Neural progenitor cell (in vitro differentiated cells): ENCODE measurements at regions not wholly inside any gene's neighbourhood (a gene's known extent, or its start where the extent isn't known, plus 50 kb on each side); places are given as distances from the start of the nearest gene placed in this dataset.

ENCODE experiments used
- DNase-seq: peaks from one replicate; pipeline ENCODE4 v3.0.0-alpha.2; 2016; ENCODE audit warnings: low spot score
- H2AFZ ChIP-seq: fragments of 200-600 bp; sonication (generic); replicated peaks from 2 replicates; pipeline ENCODE4 v1.6.1; 2016; ENCODE audit warnings: antibody characterized with exemption
- H3F3A ChIP-seq: fragments of 200-600 bp; sonication (generic); 2 replicates; pipeline ENCODE4 v1.6.1; 2016; ENCODE audit warnings: antibody characterized with exemption, low read depth
- H3K27ac ChIP-seq: fragments of 200-600 bp; sonication (generic); 2 replicates; pipeline ENCODE4 v1.5.1; 2016; ENCODE audit warnings: mild to moderate bottlenecking
- H3K27me3 ChIP-seq: fragments of 200-600 bp; sonication (generic); 2 replicates; pipeline ENCODE4 v1.6.1; 2016; ENCODE audit warnings: mild to moderate bottlenecking, moderate library complexity
- H3K36me3 ChIP-seq: fragments of 200-600 bp; sonication (generic); 2 replicates; pipeline ENCODE4 v1.5.1; 2016
- H3K4me1 ChIP-seq: fragments of 200-600 bp; sonication (generic); 2 replicates; pipeline ENCODE4 v1.6.1; 2016; ENCODE audit warnings: mixed run types
- H3K4me2 ChIP-seq: fragments of 200-600 bp; sonication (generic); 2 replicates; pipeline ENCODE4 v1.6.1; 2016
- H3K4me3 ChIP-seq: fragments of 200-600 bp; sonication (generic); 2 replicates; pipeline ENCODE4 v1.5.1; 2016
- H3K79me2 ChIP-seq: fragments of 200-600 bp; sonication (generic); 2 replicates; pipeline ENCODE4 v1.6.1; 2016; ENCODE audit warnings: low read depth
- H3K9ac ChIP-seq: fragments of 200-600 bp; sonication (generic); 2 replicates; pipeline ENCODE4 v1.6.1; 2016
- H3K9me3 ChIP-seq: fragments of 200-600 bp; sonication (generic); 2 replicates; pipeline ENCODE4 v1.5.1; 2016; ENCODE audit warnings: low read depth
- H4K20me1 ChIP-seq: fragments of 200-600 bp; sonication (generic); 2 replicates; pipeline ENCODE4 v1.6.1; 2016; ENCODE audit warnings: low read depth
- H3K27ac Mint-ChIP-seq: 3 replicates; pipeline ENCODE4 v1.8.0; 2021; ENCODE audit warnings: mixed read lengths
- H3K27me3 Mint-ChIP-seq: 2 replicates; pipeline ENCODE4 v1.8.0; 2022; ENCODE audit warnings: low read depth, mild to moderate bottlenecking, inconsistent platforms, moderate library complexity, mixed read lengths; ENCODE audit not compliant: insufficient read depth
- H3K36me3 Mint-ChIP-seq: 3 replicates; pipeline ENCODE4 v1.8.0; 2021; ENCODE audit warnings: mixed read lengths
- H3K4me1 Mint-ChIP-seq: 3 replicates; pipeline ENCODE4 v1.8.0; 2021; ENCODE audit warnings: mixed read lengths
- H3K4me3 Mint-ChIP-seq: 3 replicates; pipeline ENCODE4 v1.8.0; 2021; ENCODE audit warnings: mild to moderate bottlenecking, moderate library complexity, mixed read lengths
- H3K9me3 Mint-ChIP-seq: 3 replicates; pipeline ENCODE4 v1.8.0; 2020; ENCODE audit warnings: mixed read lengths
- CTCF ChIP-seq: fragments of 200-600 bp; sonication (generic); IDR thresholded peaks from 2 replicates; pipeline ENCODE4 v1.5.1; 2017; ENCODE audit warnings: antibody characterized with exemption, mild to moderate bottlenecking
- EZH2 ChIP-seq: fragments of 200-600 bp; sonication (generic); IDR thresholded peaks from 2 replicates; pipeline ENCODE4 v1.6.1; 2017; ENCODE audit warnings: antibody characterized with exemption, mild to moderate bottlenecking, moderate library complexity
- EZH2phosphoT487 ChIP-seq: fragments of 200-600 bp; sonication (generic); IDR thresholded peaks from 2 replicates; pipeline ENCODE4 v1.6.1; 2017; ENCODE audit warnings: antibody characterized with exemption

GRCh38 chr3:116870379-116870778 is 160.8 kb downstream of the TUSC7 start:
- no peaks in the 10 kb centered on the region for H3K4me1 ChIP-seq
- H3F3A ChIP-seq, result no peaks in the 10 kb centered on the region
- Mint-ChIP-seq H3K9me3 (no peaks in the 10 kb centered on the region), H3K36me3 (no peaks in the 10 kb centered on the region), H3K27ac (peak overlapping the region; percentile 27), H3K27me3 (no peaks in the 10 kb centered on the region), H3K4me3 (no peak overlapping the region), H3K4me1 (peaks cover 6% of the 10 kb centered on the region)
- H3K4me3 ChIP-seq, result no peak overlapping the region
- no peak overlapping the region for H3K4me2 ChIP-seq
- TF ChIP-seq EZH2, result no peak
- no peak for TF ChIP-seq EZH2phosphoT487
- TF ChIP-seq CTCF, result no peak
- H2AFZ ChIP-seq, result no peak overlapping the region
- no peak overlapping the region for H3K27ac ChIP-seq
- DNase-seq, result no peak
- no peaks in the 10 kb centered on the region for H3K36me3 ChIP-seq
- H3K79me2 ChIP-seq, result no peaks in the 10 kb centered on the region
- no peaks in the 10 kb centered on the region for H4K20me1 ChIP-seq
- H3K27me3 ChIP-seq, result no peaks in the 10 kb centered on the region
- no peak overlapping the region for H3K9ac ChIP-seq
- no peaks in the 10 kb centered on the region for H3K9me3 ChIP-seq

GRCh38 chr3:116871905-116872304 is 162.3 kb downstream of the TUSC7 start:
- no peaks in the 10 kb centered on the region for H3K36me3 ChIP-seq
- H3F3A ChIP-seq, result no peaks in the 10 kb centered on the region
- H3K27me3 ChIP-seq, result no peaks in the 10 kb centered on the region
- Mint-ChIP-seq H3K4me1 (peaks cover 6% of the 10 kb centered on the region), H3K27ac (no peak overlapping the region), H3K27me3 (no peaks in the 10 kb centered on the region), H3K36me3 (no peaks in the 10 kb centered on the region), H3K9me3 (no peaks in the 10 kb centered on the region), H3K4me3 (no peak overlapping the region)
- H3K9ac ChIP-seq, result no peak overlapping the region
- H3K9me3 ChIP-seq, result no peaks in the 10 kb centered on the region
- no peak overlapping the region for H3K27ac ChIP-seq
- no peak overlapping the region for H3K4me3 ChIP-seq
- H3K79me2 ChIP-seq, result no peaks in the 10 kb centered on the region
- H4K20me1 ChIP-seq, result no peaks in the 10 kb centered on the region
- no peak overlapping the region for H2AFZ ChIP-seq
- H3K4me2 ChIP-seq, result no peak overlapping the region
- TF ChIP-seq EZH2phosphoT487 (no peak), CTCF (no peak), EZH2 (no peak)
- no peaks in the 10 kb centered on the region for H3K4me1 ChIP-seq
- DNase-seq, result no peak

- TF ChIP-seq CTCF, result no peak
- TF ChIP-seq EZH2, result no peak
- TF ChIP-seq EZH2phosphoT487, result no peak
- H3K36me3 ChIP-seq, result no peaks in the 10 kb centered on the region
- H3K4me3 Mint-ChIP-seq, result no peak overlapping the region
- H3K4me1 ChIP-seq, result no peaks in the 10 kb centered on the region
- H3K27me3 ChIP-seq, result no peaks in the 10 kb centered on the region
- H3K9me3 ChIP-seq, result no peaks in the 10 kb centered on the region
- no peaks in the 10 kb centered on the region for H3K36me3 Mint-ChIP-seq
- no peaks in the 10 kb centered on the region for H3K27me3 Mint-ChIP-seq
- no peak overlapping the region for H3K4me2 ChIP-seq
- no peak overlapping the region for H3K27ac ChIP-seq
- H3K79me2 ChIP-seq, result no peaks in the 10 kb centered on the region
- no peak overlapping the region for H2AFZ ChIP-seq
- H3K9ac ChIP-seq, result no peak overlapping the region
- no peaks in the 10 kb centered on the region for H4K20me1 ChIP-seq
- H3K27ac Mint-ChIP-seq, result no peak overlapping the region
- H3F3A ChIP-seq, result no peaks in the 10 kb centered on the region
- H3K4me3 ChIP-seq, result no peak overlapping the region
- peaks cover 6% of the 10 kb centered on the region for H3K4me1 Mint-ChIP-seq
- H3K9me3 Mint-ChIP-seq, result no peaks in the 10 kb centered on the region
- DNase-seq, result no peak
Observed at GRCh38 chr3:116872688-116873087, 163.1 kb downstream of the TUSC7 start.

- H3K79me2 ChIP-seq, result no peaks in the 10 kb centered on the region
- H3K36me3 Mint-ChIP-seq, result no peaks in the 10 kb centered on the region
- no peaks in the 10 kb centered on the region for H4K20me1 ChIP-seq
- H3K4me3 ChIP-seq, result no peak overlapping the region
- H3K36me3 ChIP-seq, result no peaks in the 10 kb centered on the region
- H3K4me1 ChIP-seq, result no peaks in the 10 kb centered on the region
- H3K27me3 Mint-ChIP-seq, result no peaks in the 10 kb centered on the region
- H3K9me3 ChIP-seq, result no peaks in the 10 kb centered on the region
- H3K27ac ChIP-seq, result no peak overlapping the region
- H3K9me3 Mint-ChIP-seq, result no peaks in the 10 kb centered on the region
- no peak overlapping the region for H3K9ac ChIP-seq
- TF ChIP-seq CTCF (no peak), EZH2phosphoT487 (no peak), EZH2 (no peak)
- no peak overlapping the region for H2AFZ ChIP-seq
- no peak overlapping the region for H3K4me2 ChIP-seq
- H3K4me1 Mint-ChIP-seq, result peaks cover 6% of the 10 kb centered on the region
- DNase-seq, result no peak
- H3K27ac Mint-ChIP-seq, result no peak overlapping the region
- H3F3A ChIP-seq, result no peaks in the 10 kb centered on the region
- H3K4me3 Mint-ChIP-seq, result no peak overlapping the region
- no peaks in the 10 kb centered on the region for H3K27me3 ChIP-seq
Observed at GRCh38 chr3:116873142-116873541, 163.6 kb downstream of the TUSC7 start.
